Natural killer cell (primary cell): ENCODE measurements at regions not wholly inside any gene's neighbourhood (a gene's known extent, or its start where the extent isn't known, plus 50 kb on each side); places are given as distances from the start of the nearest gene placed in this dataset.

Experiments used
- ATAC-seq, 3 donors: fragments of 150-1000 bp in 2 of 3; fragments of 200-7000 bp in 1 of 3; cut with Tn5 transposase; 1 replicate in 1 of 3; 2 replicates in 2 of 3; pipeline ENCODE4 v1.10.0; 2021; ENCODE audit warnings: mild to moderate bottlenecking in 2 of 3, moderate library complexity in 2 of 3
- DNase-seq, 2 donors: peaks; one replicate each; pipeline versions ENCODE4 v3.0.0 to v3.0.0-alpha.2; 2013 to 2021; ENCODE audit warnings: mixed read lengths in 1 of 2
- H3K27ac ChIP-seq: one replicate; pipeline ENCODE4 v1.5.1; 2013; ENCODE audit warnings: mild to moderate bottlenecking, low read length
- H3K27me3 ChIP-seq: one replicate; pipeline ENCODE4 v1.6.1; 2013; ENCODE audit warnings: low read length; ENCODE audit not compliant: control insufficient read depth, insufficient read depth
- H3K36me3 ChIP-seq: one replicate; pipeline ENCODE4 v1.6.1; 2013; ENCODE audit warnings: low read length; ENCODE audit not compliant: control insufficient read depth, insufficient read depth
- H3K4me1 ChIP-seq: one replicate; pipeline ENCODE4 v1.6.1; 2013; ENCODE audit warnings: low read length; ENCODE audit not compliant: control insufficient read depth, insufficient read depth
- H3K4me3 ChIP-seq: one replicate; pipeline ENCODE4 v1.5.1; 2013; ENCODE audit warnings: low read length
- H3K9me3 ChIP-seq: one replicate; pipeline ENCODE4 v1.6.1; 2013; ENCODE audit warnings: low read length; ENCODE audit not compliant: control insufficient read depth, insufficient read depth
- H3K27ac Mint-ChIP-seq, 2 donors: one replicate each; pipeline ENCODE4 v1.8.0; 2022; ENCODE audit warnings: mild to moderate bottlenecking in 2 of 2, mixed read lengths in 2 of 2, moderate library complexity in 1 of 2
- H3K27me3 Mint-ChIP-seq, 2 donors: one replicate each; pipeline ENCODE4 v1.8.0; 2022; ENCODE audit warnings: low read depth in 2 of 2, mixed read lengths in 2 of 2
- H3K36me3 Mint-ChIP-seq: one replicate; pipeline ENCODE4 v1.8.0; 2022; ENCODE audit warnings: mixed read lengths
- H3K4me1 Mint-ChIP-seq, 2 donors: one replicate each; pipeline ENCODE4 v1.8.0; 2022; ENCODE audit warnings: mixed read lengths in 2 of 2
- H3K4me3 Mint-ChIP-seq: one replicate; pipeline ENCODE4 v1.8.0; 2022; ENCODE audit warnings: mild to moderate bottlenecking, moderate library complexity, mixed read lengths
- H3K9me3 Mint-ChIP-seq, 2 donors: one replicate each; pipeline ENCODE4 v1.8.0; 2022; ENCODE audit warnings: mixed read lengths in 2 of 2
- CTCF ChIP-seq: fragments of 200-600 bp; IDR thresholded peaks from one replicate; pipeline ENCODE4 v1.8.0; 2022; ENCODE audit warnings: antibody characterized with exemption
- WGBS: methylation state at CpG from one replicate; pipeline ENCODE4 v1.1.7; 2013; ENCODE audit warnings: missing lambda C conversion rate; ENCODE audit not compliant: insufficient coverage; 5-methylcytosine and 5-hydroxymethylcytosine counted together
- intact Hi-C: fragments of 100-400 bp; cut with micrococcal nuclease; formaldehyde crosslinking; loops from one replicate; pipeline ENCODE4 v1.14.2; 2022

- no peaks in the 10 kb centered on the region for H3K36me3 Mint-ChIP-seq
- Histone ChIP-seq H3K27me3 (peaks cover 6% of the 10 kb centered on the region), H3K4me3 (no peak overlapping the region), H3K27ac (no peak overlapping the region), H3K4me1 (no peaks in the 10 kb centered on the region), H3K9me3 (no peaks in the 10 kb centered on the region), H3K36me3 (no peaks in the 10 kb centered on the region)
- ATAC-seq: no peak
- H3K9me3 Mint-ChIP-seq: no peaks in the 10 kb centered on the region
- DNase-seq: no peak
- intact Hi-C loops: no loop called here
- H3K4me1 Mint-ChIP-seq: no peaks in the 10 kb centered on the region
- H3K27ac Mint-ChIP-seq: no peak overlapping the region
- H3K4me3 Mint-ChIP-seq: no peak overlapping the region
- no peak for TF ChIP-seq CTCF
- 100% methylated on average over 1 of the region's 1 CpG for WGBS
- peaks cover 11 to 30% of the 10 kb centered on the region in 2 donors for H3K27me3 Mint-ChIP-seq
Measured at GRCh38 chr13:97127842-97128241, 94.3 kb upstream of the MBNL2 start.

DNA sequence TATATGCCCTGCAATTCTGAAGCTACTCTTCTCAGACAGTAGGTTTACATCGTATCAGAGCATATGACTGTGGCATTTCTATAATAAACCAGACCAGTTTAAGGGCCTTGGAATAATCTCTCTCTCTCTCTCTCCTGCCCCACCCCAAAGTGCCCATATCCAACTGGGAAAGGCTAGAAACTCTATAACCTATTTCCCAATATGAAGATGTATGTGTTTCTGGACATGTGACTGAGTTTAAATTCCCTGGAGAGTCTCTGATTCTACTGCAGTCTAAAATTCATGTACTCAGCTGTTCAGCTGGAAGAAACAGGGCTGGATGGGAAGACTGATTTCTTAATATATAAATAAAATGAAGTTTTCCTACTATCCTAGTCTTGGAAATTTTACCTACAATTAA lies 91.9 kb upstream of the MBNL2 start:
- WGBS: 100% methylated on average over 1 of the region's 1 CpG
- TF ChIP-seq CTCF: no peak
- DNase-seq: no peak
- no peaks in the 10 kb centered on the region for H3K9me3 ChIP-seq
- intact Hi-C loops: no loop called here
- peaks cover 11 to 26% of the 10 kb centered on the region in 2 donors for H3K27me3 Mint-ChIP-seq
- ATAC-seq: no peak
- H3K4me3 ChIP-seq: no peak overlapping the region
- no peaks in the 10 kb centered on the region for H3K4me1 Mint-ChIP-seq
- H3K27ac ChIP-seq: no peak overlapping the region
- no peaks in the 10 kb centered on the region for H3K36me3 Mint-ChIP-seq
- H3K4me3 Mint-ChIP-seq: no peak overlapping the region
- no peaks in the 10 kb centered on the region for H3K4me1 ChIP-seq
- H3K9me3 Mint-ChIP-seq: no peaks in the 10 kb centered on the region
- no peaks in the 10 kb centered on the region for H3K36me3 ChIP-seq
- H3K27me3 ChIP-seq: peaks cover under 1% of the 10 kb centered on the region
- H3K27ac Mint-ChIP-seq: no peak overlapping the region

GRCh38 chr13:97131447-97131846 lies 90.7 kb upstream of the MBNL2 start:
- Histone ChIP-seq H3K27me3 (no peaks in the 10 kb centered on the region), H3K9me3 (no peaks in the 10 kb centered on the region), H3K4me3 (no peak overlapping the region), H3K27ac (no peak overlapping the region), H3K4me1 (no peaks in the 10 kb centered on the region), H3K36me3 (no peaks in the 10 kb centered on the region)
- no peak overlapping the region for H3K27ac Mint-ChIP-seq
- WGBS: 92% methylated on average over 4 of the region's 4 CpGs
- no peak overlapping the region for H3K4me3 Mint-ChIP-seq
- H3K9me3 Mint-ChIP-seq: no peaks in the 10 kb centered on the region
- ATAC-seq: no peak
- no peak for DNase-seq
- peaks cover 15 to 33% of the 10 kb centered on the region in 2 donors for H3K27me3 Mint-ChIP-seq
- intact Hi-C loops: no loop called here
- no peak for TF ChIP-seq CTCF
- no peaks in the 10 kb centered on the region for H3K36me3 Mint-ChIP-seq
- no peaks in the 10 kb centered on the region for H3K4me1 Mint-ChIP-seq

DNA sequence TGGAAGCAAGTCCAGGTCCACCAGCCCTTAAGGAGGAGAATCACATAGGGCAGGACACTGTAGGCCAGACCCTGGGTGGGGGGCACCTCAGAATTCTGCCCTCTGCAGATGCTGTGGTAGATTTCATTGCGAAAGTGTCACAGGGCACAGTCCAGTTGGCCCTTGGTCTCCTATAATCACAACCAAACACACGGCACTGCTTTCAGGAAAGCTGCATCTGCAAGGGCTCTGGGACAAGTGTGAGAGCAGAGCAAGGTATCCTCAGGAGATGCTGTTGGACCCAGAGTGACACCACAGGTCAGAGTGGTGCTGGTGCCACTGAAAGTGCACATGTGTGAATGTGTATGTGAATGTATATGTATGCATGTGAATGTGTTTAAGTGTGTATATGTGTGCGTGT lies 88.6 kb upstream of the MBNL2 start:
- no peak overlapping the region for H3K4me3 Mint-ChIP-seq
- no peak for DNase-seq
- H3K36me3 ChIP-seq: no peaks in the 10 kb centered on the region
- intact Hi-C loops: no loop called here
- no peaks in the 10 kb centered on the region for H3K9me3 ChIP-seq
- peak in 1 of 3 donors; percentile 42 for ATAC-seq
- 93% methylated on average over 3 of the region's 3 CpGs for WGBS
- H3K4me1 Mint-ChIP-seq: no peaks in the 10 kb centered on the region
- no peaks in the 10 kb centered on the region for H3K9me3 Mint-ChIP-seq
- TF ChIP-seq CTCF: no peak
- H3K27ac ChIP-seq: no peak overlapping the region
- no peaks in the 10 kb centered on the region for H3K27me3 ChIP-seq
- H3K4me1 ChIP-seq: no peaks in the 10 kb centered on the region
- H3K27ac Mint-ChIP-seq: no peak overlapping the region
- peaks cover 19 to 29% of the 10 kb centered on the region in 2 donors for H3K27me3 Mint-ChIP-seq
- no peaks in the 10 kb centered on the region for H3K36me3 Mint-ChIP-seq
- no peak overlapping the region for H3K4me3 ChIP-seq
